ENCODE measurements at regions not wholly inside any gene's neighbourhood (a gene's known extent, or its start where the extent isn't known, plus 50 kb on each side); places are given as distances from the start of the nearest gene placed in this dataset.

DNA sequence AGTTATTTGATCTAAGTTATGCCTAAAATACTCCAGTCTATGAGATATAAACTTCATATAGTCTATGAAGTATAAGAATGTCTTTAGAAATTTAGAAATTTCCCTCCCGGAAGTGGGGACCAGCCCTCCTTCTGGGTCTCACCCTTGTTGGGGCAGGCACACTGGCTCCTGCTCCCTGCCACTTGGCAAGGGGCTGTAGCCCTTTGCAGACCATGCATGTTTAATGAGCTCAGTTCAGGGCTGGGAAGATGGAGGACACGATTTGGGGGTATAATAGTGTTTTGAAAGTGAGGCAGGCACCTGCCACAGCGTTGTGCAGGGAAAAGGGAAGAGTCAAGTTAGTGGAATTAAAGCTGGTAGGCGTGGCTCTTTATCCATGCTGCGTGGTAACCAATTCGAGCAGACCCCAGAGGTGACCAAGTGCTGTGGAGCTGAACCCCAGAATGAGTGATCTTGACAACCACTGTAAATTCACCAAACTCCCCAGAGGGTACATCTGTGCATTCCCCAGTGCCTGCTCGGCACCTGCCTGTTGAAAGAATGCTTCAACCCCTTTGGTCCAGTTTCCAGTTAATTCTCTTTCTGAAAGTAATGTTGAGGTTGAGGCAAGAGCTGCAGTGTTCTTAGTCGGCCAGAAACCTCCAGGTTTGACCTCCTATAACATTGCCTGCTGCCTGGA, 79.6 kb downstream of the DOP1B start:
- TF ChIP-seq, protein P1, sequence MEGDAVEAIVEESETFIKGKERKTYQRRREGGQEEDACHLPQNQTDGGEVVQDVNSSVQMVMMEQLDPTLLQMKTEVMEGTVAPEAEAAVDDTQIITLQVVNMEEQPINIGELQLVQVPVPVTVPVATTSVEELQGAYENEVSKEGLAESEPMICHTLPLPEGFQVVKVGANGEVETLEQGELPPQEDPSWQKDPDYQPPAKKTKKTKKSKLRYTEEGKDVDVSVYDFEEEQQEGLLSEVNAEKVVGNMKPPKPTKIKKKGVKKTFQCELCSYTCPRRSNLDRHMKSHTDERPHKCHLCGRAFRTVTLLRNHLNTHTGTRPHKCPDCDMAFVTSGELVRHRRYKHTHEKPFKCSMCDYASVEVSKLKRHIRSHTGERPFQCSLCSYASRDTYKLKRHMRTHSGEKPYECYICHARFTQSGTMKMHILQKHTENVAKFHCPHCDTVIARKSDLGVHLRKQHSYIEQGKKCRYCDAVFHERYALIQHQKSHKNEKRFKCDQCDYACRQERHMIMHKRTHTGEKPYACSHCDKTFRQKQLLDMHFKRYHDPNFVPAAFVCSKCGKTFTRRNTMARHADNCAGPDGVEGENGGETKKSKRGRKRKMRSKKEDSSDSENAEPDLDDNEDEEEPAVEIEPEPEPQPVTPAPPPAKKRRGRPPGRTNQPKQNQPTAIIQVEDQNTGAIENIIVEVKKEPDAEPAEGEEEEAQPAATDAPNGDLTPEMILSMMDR (IDR thresholded peaks at IDR 0.05; ENCODE audit: poor library complexity, severe bottlenecking) = no peak
- TF ChIP-seq RAD21 (conservative IDR thresholded peaks at IDR 0.05) = no peak
- TF ChIP-seq, protein P2, sequence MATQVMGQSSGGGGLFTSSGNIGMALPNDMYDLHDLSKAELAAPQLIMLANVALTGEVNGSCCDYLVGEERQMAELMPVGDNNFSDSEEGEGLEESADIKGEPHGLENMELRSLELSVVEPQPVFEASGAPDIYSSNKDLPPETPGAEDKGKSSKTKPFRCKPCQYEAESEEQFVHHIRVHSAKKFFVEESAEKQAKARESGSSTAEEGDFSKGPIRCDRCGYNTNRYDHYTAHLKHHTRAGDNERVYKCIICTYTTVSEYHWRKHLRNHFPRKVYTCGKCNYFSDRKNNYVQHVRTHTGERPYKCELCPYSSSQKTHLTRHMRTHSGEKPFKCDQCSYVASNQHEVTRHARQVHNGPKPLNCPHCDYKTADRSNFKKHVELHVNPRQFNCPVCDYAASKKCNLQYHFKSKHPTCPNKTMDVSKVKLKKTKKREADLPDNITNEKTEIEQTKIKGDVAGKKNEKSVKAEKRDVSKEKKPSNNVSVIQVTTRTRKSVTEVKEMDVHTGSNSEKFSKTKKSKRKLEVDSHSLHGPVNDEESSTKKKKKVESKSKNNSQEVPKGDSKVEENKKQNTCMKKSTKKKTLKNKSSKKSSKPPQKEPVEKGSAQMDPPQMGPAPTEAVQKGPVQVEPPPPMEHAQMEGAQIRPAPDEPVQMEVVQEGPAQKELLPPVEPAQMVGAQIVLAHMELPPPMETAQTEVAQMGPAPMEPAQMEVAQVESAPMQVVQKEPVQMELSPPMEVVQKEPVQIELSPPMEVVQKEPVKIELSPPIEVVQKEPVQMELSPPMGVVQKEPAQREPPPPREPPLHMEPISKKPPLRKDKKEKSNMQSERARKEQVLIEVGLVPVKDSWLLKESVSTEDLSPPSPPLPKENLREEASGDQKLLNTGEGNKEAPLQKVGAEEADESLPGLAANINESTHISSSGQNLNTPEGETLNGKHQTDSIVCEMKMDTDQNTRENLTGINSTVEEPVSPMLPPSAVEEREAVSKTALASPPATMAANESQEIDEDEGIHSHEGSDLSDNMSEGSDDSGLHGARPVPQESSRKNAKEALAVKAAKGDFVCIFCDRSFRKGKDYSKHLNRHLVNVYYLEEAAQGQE (IDR thresholded peaks at IDR 0.05; ENCODE audit: borderline replicate concordance) = no peak
- TF ChIP-seq POLR2AphosphoS5 (IDR thresholded peaks at IDR 0.05) = no peak
- TF ChIP-seq TAF1 (IDR thresholded peaks at IDR 0.05; ENCODE audit: low read depth) = no peak
- TF ChIP-seq EZH2 (IDR thresholded peaks at IDR 0.05; ENCODE audit: borderline replicate concordance, insufficient read depth, low read length, poor library complexity, severe bottlenecking) = no peak
- TF ChIP-seq EP300 (conservative IDR thresholded peaks at IDR 0.05; ENCODE audit: poor library complexity, severe bottlenecking) = no peak

All from neural cell (in vitro differentiated cells).